Testis (tissue), 2 donors: ENCODE measurements at regions not wholly inside any gene's neighbourhood (a gene's known extent, or its start where the extent isn't known, plus 50 kb on each side); places are given as distances from the start of the nearest gene placed in this dataset.

Source experiments
- DNase-seq: peaks from one replicate; pipeline ENCODE4 v3.0.0-alpha.2; 2019
- H3K27ac ChIP-seq, 2 donors: fragments of 200-600 bp; sonication (generic); one replicate each; pipeline ENCODE4 v1.5.1; 2019
- H3K27me3 ChIP-seq: fragments of 200-600 bp; sonication (generic); one replicate; pipeline ENCODE4 v1.5.1; 2019
- H3K36me3 ChIP-seq: fragments of 200-600 bp; sonication (generic); one replicate; pipeline ENCODE4 v1.5.1; 2017; ENCODE audit warnings: low read depth; ENCODE audit errors: missing control alignments
- H3K4me1 ChIP-seq: fragments of 200-600 bp; sonication (generic); one replicate; pipeline ENCODE4 v1.5.1; 2019
- H3K4me3 ChIP-seq, 2 donors: fragments of 200-600 bp; sonication (generic); one replicate each; pipeline ENCODE4 v1.5.1; 2017 to 2019
- H3K9me3 ChIP-seq: fragments of 200-600 bp; sonication (generic); one replicate; pipeline ENCODE4 v1.5.1; 2017
- CTCF ChIP-seq, 3 experiments: fragments of 450-650 bp in 2 of 3; fragments of 200-600 bp in 1 of 3; sonication (generic) in 1 of 3; IDR thresholded peaks; one replicate each; pipeline ENCODE4 v1.5.1; 2016 to 2019; ENCODE audit warnings: antibody characterized with exemption in 3 of 3, mild to moderate bottlenecking in 2 of 3, moderate library complexity in 1 of 3
- POLR2A ChIP-seq: fragments of 450-650 bp; IDR thresholded peaks from one replicate; pipeline ENCODE4 v1.6.1; 2017; ENCODE audit warnings: antibody characterized with exemption, mild to moderate bottlenecking, moderate library complexity
- WGBS, 2 donors: methylation state at CpG; one replicate each; pipeline ENCODE4 v1.1.5; 2018; 5-methylcytosine and 5-hydroxymethylcytosine counted together
- intact Hi-C: fragments of 100-400 bp; cut with DNase I; formaldehyde crosslinking; loops from one replicate; pipeline ENCODE4 v1.15.1; 2023; ENCODE audit warnings: low total_unique reads

GRCh38 chr9:107614765-107615164 is 125.2 kb upstream of the KLF4 start:
- no peak overlapping the region for H3K27ac ChIP-seq
- no peaks in the 10 kb centered on the region for H3K36me3 ChIP-seq
- H3K27me3 ChIP-seq, result no peaks in the 10 kb centered on the region
- TF ChIP-seq CTCF (IDR thresholded peaks at IDR 0.05) (no peak), POLR2A (no peak)
- H3K9me3 ChIP-seq, result no peaks in the 10 kb centered on the region
- no peaks in the 10 kb centered on the region for H3K4me1 ChIP-seq
- intact Hi-C loops, result no loop called here
- WGBS, 2 donors, result 90 to 97% methylated on average over 3 to 5 of the region's 5 CpGs
- DNase-seq, result no peak
- no peak overlapping the region for H3K4me3 ChIP-seq

- TF ChIP-seq POLR2A (no peak), CTCF (IDR thresholded peaks at IDR 0.05) (no peak)
- no peak overlapping the region for H3K27ac ChIP-seq
- no peaks in the 10 kb centered on the region for H3K9me3 ChIP-seq
- intact Hi-C loops, result no loop called here
- no peaks in the 10 kb centered on the region for H3K36me3 ChIP-seq
- DNase-seq, result no peak
- no peaks in the 10 kb centered on the region for H3K27me3 ChIP-seq
- 86 to 91% methylated on average over 1 of the region's 1 CpG for WGBS, 2 donors
- H3K4me3 ChIP-seq, result no peak overlapping the region
- H3K4me1 ChIP-seq, result no peaks in the 10 kb centered on the region
Measured at GRCh38 chr9:107613321-107613720, 123.8 kb upstream of the KLF4 start.

GRCh38 chr9:107612136-107612535 is 122.6 kb upstream of the KLF4 start:
- no peak overlapping the region for H3K4me3 ChIP-seq
- intact Hi-C loops, result no loop called here
- TF ChIP-seq CTCF (IDR thresholded peaks at IDR 0.05), result no peak
- peak; percentile 78 for DNase-seq
- H3K27ac ChIP-seq, result no peak overlapping the region
- H3K4me1 ChIP-seq, result no peaks in the 10 kb centered on the region
- 55 to 76% methylated on average over 5 of the region's 5 CpGs for WGBS, 2 donors
- H3K27me3 ChIP-seq, result no peaks in the 10 kb centered on the region
- H3K9me3 ChIP-seq, result no peaks in the 10 kb centered on the region
- H3K36me3 ChIP-seq, result no peaks in the 10 kb centered on the region

- no peak overlapping the region for H3K27ac ChIP-seq
- no peaks in the 10 kb centered on the region for H3K27me3 ChIP-seq
- no peak for DNase-seq
- TF ChIP-seq CTCF (IDR thresholded peaks at IDR 0.05) (no peak), POLR2A (no peak)
- no peaks in the 10 kb centered on the region for H3K36me3 ChIP-seq
- no peak overlapping the region for H3K4me3 ChIP-seq
- H3K9me3 ChIP-seq, result no peaks in the 10 kb centered on the region
- 75 to 78% methylated on average over 2 of the region's 2 CpGs for WGBS, 2 donors
- intact Hi-C loops, result no loop called here
- no peaks in the 10 kb centered on the region for H3K4me1 ChIP-seq
Measured at GRCh38 chr9:107609547-107609946, 120.0 kb upstream of the KLF4 start.

GRCh38 chr9:107606149-107606790 is 116.7 kb upstream of the KLF4 start:
- no peaks in the 10 kb centered on the region for H3K4me1 ChIP-seq
- H3K9me3 ChIP-seq, result no peaks in the 10 kb centered on the region
- no peak overlapping the region for H3K27ac ChIP-seq
- TF ChIP-seq POLR2A (no peak), CTCF (IDR thresholded peaks at IDR 0.05) (no peak)
- no peak for DNase-seq
- H3K27me3 ChIP-seq, result no peaks in the 10 kb centered on the region
- WGBS, 2 donors, result 91% methylated on average over 8 of the region's 8 CpGs
- no peak overlapping the region for H3K4me3 ChIP-seq
- H3K36me3 ChIP-seq, result no peaks in the 10 kb centered on the region
- intact Hi-C loops, result no loop called here
